ENCODE measurements at regions not wholly inside any gene's neighbourhood (a gene's known extent, or its start where the extent isn't known, plus 50 kb on each side); places are given as distances from the start of the nearest gene placed in this dataset.

DNA sequence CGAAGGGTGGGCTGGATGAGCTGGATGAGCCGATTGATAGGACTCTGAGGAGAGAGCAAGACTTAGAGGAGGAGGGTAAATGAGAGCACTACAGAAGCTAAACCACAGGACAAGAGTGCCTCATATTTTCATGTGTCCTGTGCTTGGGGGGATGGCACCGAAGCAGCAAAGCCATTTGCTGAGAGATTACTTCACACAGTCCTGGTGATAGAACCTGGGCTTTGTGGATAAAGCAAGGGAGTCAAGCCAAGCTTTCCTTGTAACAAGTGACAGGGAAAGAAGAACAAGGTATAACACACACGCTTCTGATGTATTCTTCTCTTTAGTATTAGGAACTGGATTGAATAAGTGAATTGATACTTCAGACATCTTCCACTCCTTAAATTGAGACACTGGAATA lies 253.7 kb downstream of the ANKRD7 start:
- no peaks in the 10 kb centered on the region for H3K36me3 Mint-ChIP-seq (ENCODE audit: unreplicated experiment)
- no peak overlapping the region for H3K27ac Mint-ChIP-seq (ENCODE audit: unreplicated experiment)
- no peak for DNase-seq (ENCODE audit: extremely low spot score, unreplicated experiment)
- H3K4me3 Mint-ChIP-seq (ENCODE audit: unreplicated experiment), result no peak overlapping the region
- H3K4me1 Mint-ChIP-seq (ENCODE audit: unreplicated experiment), result no peaks in the 10 kb centered on the region
- H3K9me3 Mint-ChIP-seq (ENCODE audit: unreplicated experiment), result no peaks in the 10 kb centered on the region
- H3K27me3 Mint-ChIP-seq (ENCODE audit: unreplicated experiment), result no peaks in the 10 kb centered on the region
- TF ChIP-seq, protein P1, sequence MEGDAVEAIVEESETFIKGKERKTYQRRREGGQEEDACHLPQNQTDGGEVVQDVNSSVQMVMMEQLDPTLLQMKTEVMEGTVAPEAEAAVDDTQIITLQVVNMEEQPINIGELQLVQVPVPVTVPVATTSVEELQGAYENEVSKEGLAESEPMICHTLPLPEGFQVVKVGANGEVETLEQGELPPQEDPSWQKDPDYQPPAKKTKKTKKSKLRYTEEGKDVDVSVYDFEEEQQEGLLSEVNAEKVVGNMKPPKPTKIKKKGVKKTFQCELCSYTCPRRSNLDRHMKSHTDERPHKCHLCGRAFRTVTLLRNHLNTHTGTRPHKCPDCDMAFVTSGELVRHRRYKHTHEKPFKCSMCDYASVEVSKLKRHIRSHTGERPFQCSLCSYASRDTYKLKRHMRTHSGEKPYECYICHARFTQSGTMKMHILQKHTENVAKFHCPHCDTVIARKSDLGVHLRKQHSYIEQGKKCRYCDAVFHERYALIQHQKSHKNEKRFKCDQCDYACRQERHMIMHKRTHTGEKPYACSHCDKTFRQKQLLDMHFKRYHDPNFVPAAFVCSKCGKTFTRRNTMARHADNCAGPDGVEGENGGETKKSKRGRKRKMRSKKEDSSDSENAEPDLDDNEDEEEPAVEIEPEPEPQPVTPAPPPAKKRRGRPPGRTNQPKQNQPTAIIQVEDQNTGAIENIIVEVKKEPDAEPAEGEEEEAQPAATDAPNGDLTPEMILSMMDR (IDR thresholded peaks at IDR 0.05), result no peak

DNA sequence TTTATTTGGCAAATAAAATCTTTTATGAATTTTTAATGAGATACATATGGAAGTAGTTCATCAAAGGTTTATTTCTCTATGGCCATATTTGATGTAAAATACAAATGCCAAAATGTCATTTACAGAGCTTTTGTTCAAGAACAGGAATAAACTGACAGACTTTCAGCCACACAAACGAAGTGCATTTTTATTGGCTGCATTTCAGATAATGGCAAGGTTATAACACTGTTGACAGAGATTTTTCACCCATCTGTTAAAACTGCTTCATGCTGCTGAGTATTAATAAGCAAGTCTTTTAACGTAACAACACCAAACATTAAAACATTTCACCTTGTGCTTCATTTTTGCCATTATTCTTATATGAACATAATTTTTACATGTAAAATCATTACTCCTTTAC lies 254.4 kb downstream of the ANKRD7 start:
- Mint-ChIP-seq H3K4me1 (ENCODE audit: unreplicated experiment) (no peaks in the 10 kb centered on the region), H3K36me3 (ENCODE audit: unreplicated experiment) (no peaks in the 10 kb centered on the region), H3K4me3 (ENCODE audit: unreplicated experiment) (no peak overlapping the region), H3K27me3 (ENCODE audit: unreplicated experiment) (no peaks in the 10 kb centered on the region), H3K27ac (ENCODE audit: unreplicated experiment) (no peak overlapping the region), H3K9me3 (ENCODE audit: unreplicated experiment) (no peaks in the 10 kb centered on the region)
- TF ChIP-seq, protein P1 (IDR thresholded peaks at IDR 0.05), result no peak
- no peak for DNase-seq (ENCODE audit: extremely low spot score, unreplicated experiment)

DNA sequence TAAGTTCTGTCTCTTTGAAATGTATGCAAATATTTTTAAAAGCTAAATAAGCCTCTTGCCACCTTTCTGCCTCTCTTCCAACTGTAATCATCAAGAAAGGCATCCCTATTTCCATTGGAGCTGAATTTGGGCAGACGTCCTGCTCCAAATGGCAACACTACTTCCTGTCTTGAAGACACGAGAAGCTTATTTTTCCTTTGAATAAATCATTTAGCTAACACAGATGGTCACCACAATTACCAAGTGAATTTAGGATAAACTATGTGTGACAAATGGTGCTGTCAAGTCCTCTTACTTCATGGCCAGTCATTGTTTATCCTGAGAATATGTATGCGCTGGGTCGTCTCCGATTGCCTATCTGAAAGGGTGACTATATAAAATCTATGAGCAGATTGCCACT lies 268.0 kb downstream of the ANKRD7 start:
- Mint-ChIP-seq H3K9me3 (ENCODE audit: unreplicated experiment) (no peaks in the 10 kb centered on the region), H3K4me3 (ENCODE audit: unreplicated experiment) (no peak overlapping the region), H3K27ac (ENCODE audit: unreplicated experiment) (no peak overlapping the region), H3K27me3 (ENCODE audit: unreplicated experiment) (no peaks in the 10 kb centered on the region), H3K4me1 (ENCODE audit: unreplicated experiment) (peaks cover 5% of the 10 kb centered on the region), H3K36me3 (ENCODE audit: unreplicated experiment) (no peaks in the 10 kb centered on the region)
- no peak for DNase-seq (ENCODE audit: extremely low spot score, unreplicated experiment)
- TF ChIP-seq, protein P1 (IDR thresholded peaks at IDR 0.05), result no peak

DNA sequence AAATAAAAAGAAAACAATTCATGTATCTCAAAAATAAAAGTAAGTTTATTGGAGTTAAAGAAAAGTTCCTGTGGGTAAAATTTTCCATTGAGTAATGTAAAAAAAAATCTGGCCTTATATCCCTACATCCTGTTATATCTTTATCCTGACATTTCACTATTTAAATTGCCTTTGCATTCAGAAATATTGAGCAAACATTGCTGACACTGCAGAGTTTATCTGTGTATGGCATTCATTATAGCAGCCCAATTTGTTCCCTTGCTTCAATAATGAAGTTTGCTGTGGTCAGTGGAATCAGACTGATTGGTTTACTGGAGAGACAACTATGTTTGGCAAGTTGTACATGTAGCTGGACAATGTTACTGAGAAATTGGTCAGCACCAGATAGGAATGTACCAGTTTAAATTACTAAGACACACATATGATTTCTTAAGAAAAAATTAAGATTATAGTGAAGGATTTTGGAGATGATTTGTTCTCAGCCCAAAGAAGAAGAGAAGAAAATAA lies 271.7 kb downstream of the ANKRD7 start:
- no peaks in the 10 kb centered on the region for H3K36me3 Mint-ChIP-seq (ENCODE audit: unreplicated experiment)
- H3K27me3 Mint-ChIP-seq (ENCODE audit: unreplicated experiment), result no peaks in the 10 kb centered on the region
- no peaks in the 10 kb centered on the region for H3K9me3 Mint-ChIP-seq (ENCODE audit: unreplicated experiment)
- H3K4me3 Mint-ChIP-seq (ENCODE audit: unreplicated experiment), result no peak overlapping the region
- no peak overlapping the region for H3K27ac Mint-ChIP-seq (ENCODE audit: unreplicated experiment)
- DNase-seq (ENCODE audit: extremely low spot score, unreplicated experiment), result no peak
- peaks cover 5% of the 10 kb centered on the region for H3K4me1 Mint-ChIP-seq (ENCODE audit: unreplicated experiment)
- TF ChIP-seq, protein P1 (IDR thresholded peaks at IDR 0.05), result no peak

DNA sequence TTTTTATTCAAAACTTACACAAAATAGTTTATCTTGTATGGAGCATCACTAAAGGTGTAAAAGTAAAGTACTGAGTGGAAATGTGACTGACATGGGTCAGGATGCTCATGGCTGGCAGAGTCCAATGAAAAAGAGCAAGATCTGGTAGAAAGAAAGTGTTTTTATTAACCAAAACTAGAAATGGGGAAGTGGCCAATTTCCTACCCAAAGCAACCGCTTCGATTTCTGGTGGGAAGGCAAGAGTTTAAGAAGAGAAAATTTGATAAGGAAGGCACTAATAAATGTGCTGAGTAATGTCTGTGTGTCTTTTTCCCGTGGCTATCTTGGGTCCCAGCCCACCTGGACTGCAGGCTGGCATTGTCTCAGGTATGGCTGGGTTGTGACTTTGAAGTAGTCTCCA lies 277.7 kb downstream of the ANKRD7 start:
- Mint-ChIP-seq H3K4me3 (ENCODE audit: unreplicated experiment) (no peak overlapping the region), H3K4me1 (ENCODE audit: unreplicated experiment) (no peaks in the 10 kb centered on the region), H3K27ac (ENCODE audit: unreplicated experiment) (no peak overlapping the region), H3K9me3 (ENCODE audit: unreplicated experiment) (no peaks in the 10 kb centered on the region), H3K27me3 (ENCODE audit: unreplicated experiment) (peaks cover 2% of the 10 kb centered on the region), H3K36me3 (ENCODE audit: unreplicated experiment) (no peaks in the 10 kb centered on the region)
- no peak for DNase-seq (ENCODE audit: extremely low spot score, unreplicated experiment)
- TF ChIP-seq, protein P1 (IDR thresholded peaks at IDR 0.05), result no peak
